Ishikawa (cell line): ENCODE measurements at regions not wholly inside any gene's neighbourhood (a gene's known extent, or its start where the extent isn't known, plus 50 kb on each side); places are given as distances from the start of the nearest gene placed in this dataset.

Source experiments
- CEBPB ChIP-seq: IDR thresholded peaks from 2 replicates; pipeline ENCODE4 v1.6.1; 2012
- CREB1 ChIP-seq: IDR thresholded peaks from 2 replicates; pipeline ENCODE4 v1.6.1; 2012; ENCODE audit warnings: low read depth
- EGR1 ChIP-seq: IDR thresholded peaks from 2 replicates; pipeline ENCODE4 v1.6.1; 2012
- EP300 ChIP-seq: IDR thresholded peaks from 2 replicates; pipeline ENCODE4 v1.6.1; 2012; ENCODE audit warnings: borderline replicate concordance
- FOXM1 ChIP-seq: IDR thresholded peaks from 2 replicates; pipeline ENCODE4 v1.6.1; 2012; ENCODE audit warnings: low read depth, borderline replicate concordance
- NFIC ChIP-seq: IDR thresholded peaks from 2 replicates; pipeline ENCODE4 v1.6.1; 2012
- RAD21 ChIP-seq: IDR thresholded peaks from 2 replicates; pipeline ENCODE4 v1.6.1; 2012; ENCODE audit warnings: low read depth
- TAF1 ChIP-seq: IDR thresholded peaks from 2 replicates; pipeline ENCODE4 v1.6.1; 2012; ENCODE audit warnings: low read depth, mild to moderate bottlenecking
- TCF12 ChIP-seq: IDR thresholded peaks from 2 replicates; pipeline ENCODE4 v1.6.1; 2012; ENCODE audit warnings: low read depth
- TEAD4 ChIP-seq: IDR thresholded peaks from 2 replicates; pipeline ENCODE4 v1.6.1; 2012
- YY1 ChIP-seq: IDR thresholded peaks from 2 replicates; pipeline ENCODE4 v1.6.1; 2012; ENCODE audit warnings: low read depth
- ZBTB7A ChIP-seq: IDR thresholded peaks from 2 replicates; pipeline ENCODE4 v1.6.1; 2012; ENCODE audit warnings: low read depth
- TF ChIP-seq, protein P1 (sequence below): IDR thresholded peaks from 2 replicates; pipeline ENCODE4 v1.6.1; 2012
- TF ChIP-seq, protein P2 (sequence below): IDR thresholded peaks from 2 replicates; pipeline ENCODE4 v1.6.1; 2012; ENCODE audit warnings: low read depth, mild to moderate bottlenecking
- TF ChIP-seq, protein P3 (sequence below): IDR thresholded peaks from 2 replicates; pipeline ENCODE4 v1.6.1; 2012

DNA sequence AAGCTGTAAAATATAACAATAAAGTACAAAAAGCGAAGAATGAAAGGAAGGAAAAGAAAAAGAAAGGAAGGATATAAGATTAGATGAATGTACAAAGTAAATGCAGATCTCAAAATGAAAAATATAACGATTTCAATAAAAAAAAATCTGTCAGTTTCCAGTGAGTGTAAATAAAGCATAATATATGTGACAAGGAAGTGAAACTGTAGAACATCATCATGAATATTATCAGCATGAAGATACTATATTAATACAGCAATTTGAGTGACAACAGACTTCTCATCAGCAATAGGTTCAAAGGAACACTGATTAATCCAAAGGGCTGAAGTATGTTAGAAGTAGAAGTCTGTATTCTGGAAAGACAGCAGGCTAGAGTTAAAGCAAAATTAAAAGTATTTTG, 659.5 kb upstream of the MBL2 start:
- TF ChIP-seq TCF12 (no peak), TEAD4 (no peak), TAF1 (no peak), NFIC (no peak), EP300 (no peak), RAD21 (no peak), YY1 (no peak), ZBTB7A (no peak)
- TF ChIP-seq, protein P1, sequence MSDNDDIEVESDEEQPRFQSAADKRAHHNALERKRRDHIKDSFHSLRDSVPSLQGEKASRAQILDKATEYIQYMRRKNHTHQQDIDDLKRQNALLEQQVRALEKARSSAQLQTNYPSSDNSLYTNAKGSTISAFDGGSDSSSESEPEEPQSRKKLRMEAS, result no peak
- TF ChIP-seq, protein P2, sequence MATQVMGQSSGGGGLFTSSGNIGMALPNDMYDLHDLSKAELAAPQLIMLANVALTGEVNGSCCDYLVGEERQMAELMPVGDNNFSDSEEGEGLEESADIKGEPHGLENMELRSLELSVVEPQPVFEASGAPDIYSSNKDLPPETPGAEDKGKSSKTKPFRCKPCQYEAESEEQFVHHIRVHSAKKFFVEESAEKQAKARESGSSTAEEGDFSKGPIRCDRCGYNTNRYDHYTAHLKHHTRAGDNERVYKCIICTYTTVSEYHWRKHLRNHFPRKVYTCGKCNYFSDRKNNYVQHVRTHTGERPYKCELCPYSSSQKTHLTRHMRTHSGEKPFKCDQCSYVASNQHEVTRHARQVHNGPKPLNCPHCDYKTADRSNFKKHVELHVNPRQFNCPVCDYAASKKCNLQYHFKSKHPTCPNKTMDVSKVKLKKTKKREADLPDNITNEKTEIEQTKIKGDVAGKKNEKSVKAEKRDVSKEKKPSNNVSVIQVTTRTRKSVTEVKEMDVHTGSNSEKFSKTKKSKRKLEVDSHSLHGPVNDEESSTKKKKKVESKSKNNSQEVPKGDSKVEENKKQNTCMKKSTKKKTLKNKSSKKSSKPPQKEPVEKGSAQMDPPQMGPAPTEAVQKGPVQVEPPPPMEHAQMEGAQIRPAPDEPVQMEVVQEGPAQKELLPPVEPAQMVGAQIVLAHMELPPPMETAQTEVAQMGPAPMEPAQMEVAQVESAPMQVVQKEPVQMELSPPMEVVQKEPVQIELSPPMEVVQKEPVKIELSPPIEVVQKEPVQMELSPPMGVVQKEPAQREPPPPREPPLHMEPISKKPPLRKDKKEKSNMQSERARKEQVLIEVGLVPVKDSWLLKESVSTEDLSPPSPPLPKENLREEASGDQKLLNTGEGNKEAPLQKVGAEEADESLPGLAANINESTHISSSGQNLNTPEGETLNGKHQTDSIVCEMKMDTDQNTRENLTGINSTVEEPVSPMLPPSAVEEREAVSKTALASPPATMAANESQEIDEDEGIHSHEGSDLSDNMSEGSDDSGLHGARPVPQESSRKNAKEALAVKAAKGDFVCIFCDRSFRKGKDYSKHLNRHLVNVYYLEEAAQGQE, result no peak

DNA sequence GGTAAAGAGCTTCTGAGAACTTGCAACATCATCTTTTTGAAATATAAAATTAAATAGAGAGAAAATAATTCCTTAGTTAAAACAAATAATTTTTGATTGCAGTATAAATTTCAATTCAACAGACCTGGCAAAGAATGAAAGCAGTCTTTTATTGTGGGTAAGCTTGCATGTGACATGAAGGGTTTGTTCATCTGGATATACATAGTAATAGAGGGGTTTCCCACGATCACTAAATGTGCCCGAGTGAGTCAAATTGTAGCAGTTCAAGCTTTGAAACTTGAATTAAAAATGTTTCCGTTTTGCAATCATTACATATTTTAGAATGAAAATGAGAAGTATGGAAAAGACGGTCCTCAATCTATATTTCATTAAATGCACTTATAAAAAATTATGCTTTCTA, 658.4 kb upstream of the MBL2 start:
- TF ChIP-seq, protein P3, sequence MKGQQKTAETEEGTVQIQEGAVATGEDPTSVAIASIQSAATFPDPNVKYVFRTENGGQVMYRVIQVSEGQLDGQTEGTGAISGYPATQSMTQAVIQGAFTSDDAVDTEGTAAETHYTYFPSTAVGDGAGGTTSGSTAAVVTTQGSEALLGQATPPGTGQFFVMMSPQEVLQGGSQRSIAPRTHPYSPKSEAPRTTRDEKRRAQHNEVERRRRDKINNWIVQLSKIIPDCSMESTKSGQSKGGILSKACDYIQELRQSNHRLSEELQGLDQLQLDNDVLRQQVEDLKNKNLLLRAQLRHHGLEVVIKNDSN, result no peak

DNA sequence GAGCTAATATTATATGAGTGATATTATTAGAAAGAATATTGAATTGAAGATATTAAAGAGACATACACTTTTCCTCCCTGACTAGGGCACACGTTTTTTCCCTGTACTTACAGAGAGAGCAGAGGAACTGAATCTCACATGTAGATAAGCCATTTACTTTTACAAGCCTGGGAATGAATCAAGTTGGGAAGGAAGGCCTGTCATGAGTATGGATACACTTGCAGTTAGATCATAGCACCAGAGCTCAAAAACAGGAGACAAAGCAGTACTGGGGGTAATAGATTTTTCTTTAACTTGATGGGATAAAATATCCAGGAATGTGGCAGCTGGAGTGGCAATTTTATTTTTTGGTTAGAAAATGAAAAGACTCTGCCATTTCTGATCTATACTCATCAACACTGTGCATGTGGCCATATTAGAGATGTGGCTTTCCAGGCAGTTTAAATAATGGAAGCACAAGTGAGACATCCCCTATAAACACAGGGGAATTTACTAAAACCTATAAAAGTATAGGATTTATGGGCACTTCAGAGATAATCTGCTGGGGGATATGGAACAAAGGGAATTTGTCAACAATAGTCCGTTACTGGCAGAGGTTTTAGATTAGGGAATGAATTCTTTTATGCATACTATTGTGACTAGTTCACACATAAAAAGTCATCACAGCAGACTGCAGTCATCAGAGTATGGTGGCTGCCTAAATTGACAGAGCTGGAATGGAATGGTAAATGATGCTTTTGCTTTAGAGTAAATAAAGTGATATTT, 657.7 kb upstream of the MBL2 start:
- TF ChIP-seq EP300 (no peak), NFIC (no peak), EGR1 (no peak), FOXM1 (no peak), TCF12 (no peak), TAF1 (no peak), CEBPB (no peak), TEAD4 (no peak), YY1 (no peak), ZBTB7A (no peak)
- TF ChIP-seq, protein P1, result no peak
- TF ChIP-seq, protein P2, result no peak
- TF ChIP-seq, protein P3, result no peak

DNA sequence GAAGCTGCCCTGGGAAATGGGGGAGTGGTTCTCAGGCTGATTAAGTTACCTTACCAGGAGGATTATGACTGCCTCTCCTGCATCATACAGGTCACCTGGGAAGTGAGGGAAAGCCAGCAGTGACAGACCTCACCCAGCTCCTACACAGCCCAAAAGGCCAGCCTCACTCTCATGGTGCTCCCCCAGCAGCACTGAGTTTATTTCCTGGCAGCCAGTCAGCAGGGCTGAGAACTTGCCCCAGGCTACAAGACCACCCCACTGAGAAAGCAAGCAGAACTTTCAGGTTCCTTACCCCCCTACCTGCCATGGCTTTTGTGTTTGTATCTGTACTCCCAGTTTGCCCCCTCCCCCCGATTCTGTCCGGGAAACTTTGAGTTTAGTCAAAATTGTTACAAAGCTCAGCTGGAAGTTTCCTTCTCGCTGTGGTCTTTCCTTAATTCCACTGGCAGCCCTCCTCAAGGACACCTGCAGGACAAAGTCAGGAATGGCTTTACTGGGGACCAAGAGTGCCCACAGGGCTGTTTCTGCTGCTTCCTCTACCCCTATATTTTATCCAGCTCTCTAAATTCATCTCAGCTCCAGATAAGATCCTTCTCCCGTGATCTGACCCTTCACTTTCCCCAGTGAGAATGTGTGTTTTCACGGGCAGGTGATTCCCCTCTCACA, 649.8 kb upstream of the MBL2 start:
- TF ChIP-seq NFIC, result no peak
- TF ChIP-seq CREB1, result no peak
- TF ChIP-seq YY1, result no peak
- TF ChIP-seq TAF1, result no peak
- no peak for TF ChIP-seq FOXM1
- no peak for TF ChIP-seq RAD21

DNA sequence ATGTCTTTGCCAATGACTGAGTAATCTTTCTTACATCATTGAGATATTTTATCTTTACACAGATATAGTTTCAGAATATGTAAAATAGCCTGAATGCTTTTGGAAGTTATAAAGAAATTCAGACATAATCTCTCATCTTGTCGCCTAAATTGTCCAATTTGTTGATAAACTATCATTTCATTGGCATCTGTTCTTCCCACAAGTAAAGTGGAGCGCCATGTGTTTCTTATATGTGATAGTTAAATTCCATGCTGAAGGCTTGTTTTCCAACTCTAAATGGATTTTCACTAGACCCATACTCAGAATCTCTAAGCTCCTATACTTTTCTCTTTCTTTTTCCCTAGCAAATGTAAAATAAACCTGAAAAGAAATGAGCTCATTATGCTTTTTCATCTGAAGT, 640.1 kb upstream of the MBL2 start:
- TF ChIP-seq, protein P3, result no peak
- TF ChIP-seq EGR1 (no peak), NFIC (no peak), CEBPB (no peak), ZBTB7A (no peak), RAD21 (no peak), TEAD4 (no peak)

DNA sequence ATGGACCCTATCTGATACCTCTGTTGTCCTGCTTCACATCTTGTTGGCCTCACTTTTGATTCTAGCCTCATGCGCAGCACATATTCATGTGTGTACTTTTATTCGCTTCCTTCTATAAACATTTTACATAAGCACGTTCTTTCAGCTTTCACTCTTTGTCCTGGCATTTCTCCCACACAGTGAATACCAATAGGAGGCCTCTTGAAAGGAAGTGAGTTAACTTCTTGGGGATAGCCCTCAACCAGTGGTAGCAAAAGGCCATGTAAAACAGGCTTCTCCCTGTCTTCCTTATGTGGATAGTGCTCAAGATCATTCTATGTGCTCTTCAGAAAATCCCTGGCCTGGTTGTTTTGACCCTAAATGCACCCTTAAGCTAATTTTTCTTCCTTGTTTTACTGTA, 633.9 kb upstream of the MBL2 start:
- TF ChIP-seq, protein P1, result no peak
- TF ChIP-seq TCF12 (no peak), YY1 (no peak), NFIC (no peak), CEBPB (no peak), EGR1 (no peak), ZBTB7A (no peak), TEAD4 (no peak)
- TF ChIP-seq, protein P3, result no peak
